Stimulated activated naive CD4-positive, alpha-beta T cell (primary cell): ENCODE measurements at regions not wholly inside any gene's neighbourhood (a gene's known extent, or its start where the extent isn't known, plus 50 kb on each side); places are given as distances from the start of the nearest gene placed in this dataset.
"Not testable (repeated sequence)": the region's sequence is repeated elsewhere in the genome, so short reads cannot be mapped to it uniquely, and the experiment has no call there.

Source experiments
- DNase-seq, 6 experiments: peaks; one replicate each; lab custom pipeline; 2025; lab: John Stamatoyannopoulos, UW

DNA sequence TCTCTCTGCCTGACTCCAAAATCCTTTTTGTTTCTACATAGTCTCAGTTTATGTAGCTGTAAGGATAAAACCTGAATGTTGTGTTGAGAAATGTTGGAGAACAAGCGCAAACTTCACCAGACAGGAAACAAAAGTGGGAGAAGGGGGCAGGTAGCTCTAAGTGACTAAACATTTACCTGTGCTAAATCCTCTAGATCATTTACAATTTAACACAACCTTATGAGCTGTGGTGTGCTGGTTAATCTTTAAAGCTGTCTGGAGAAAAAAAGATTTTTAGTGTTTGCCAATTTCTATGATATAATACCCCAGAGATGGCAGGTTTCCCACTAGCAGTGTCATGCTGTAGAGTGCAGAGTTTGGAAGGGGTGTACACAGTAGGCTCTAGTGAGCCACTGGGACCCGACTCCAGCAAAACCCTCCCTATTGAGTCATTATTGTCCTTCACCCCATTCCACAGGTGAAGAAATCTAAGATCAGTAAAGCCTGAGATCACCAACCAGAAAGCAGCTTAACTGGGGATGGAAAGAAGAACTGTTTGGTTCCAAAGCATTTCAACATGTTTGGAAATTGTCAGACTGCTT lies 992.0 kb downstream of the DCDC2C start:
- no peak for DNase-seq

GRCh38 chr2:4715065-4715464 lies 977.1 kb upstream of the SOX11 start:
- DNase-seq = no peak

- DNase-seq = no peak
Measured at GRCh38 chr2:4718777-4719176, 973.4 kb upstream of the SOX11 start.

GRCh38 chr2:4725618-4726017 lies 966.6 kb upstream of the SOX11 start:
- DNase-seq = no peak

DNA sequence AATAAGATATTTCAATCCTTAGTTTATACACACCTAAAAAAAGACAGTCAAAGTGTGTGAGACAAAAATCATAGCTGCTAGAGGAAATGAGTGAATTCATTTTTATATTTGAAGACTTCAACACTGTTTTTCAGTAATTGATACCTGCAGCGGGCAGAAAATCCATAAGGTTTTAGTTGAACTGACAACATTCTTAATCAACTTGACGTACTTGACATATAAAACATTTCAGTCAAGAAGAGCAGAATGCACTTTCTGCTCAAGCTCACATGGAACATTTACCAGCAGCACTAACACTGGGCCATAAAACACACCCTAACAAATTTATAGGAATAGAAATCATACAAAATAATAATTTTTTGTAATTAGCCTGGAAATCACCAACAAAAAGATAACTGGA lies 959.6 kb upstream of the SOX11 start:
- DNase-seq = no peak

DNA sequence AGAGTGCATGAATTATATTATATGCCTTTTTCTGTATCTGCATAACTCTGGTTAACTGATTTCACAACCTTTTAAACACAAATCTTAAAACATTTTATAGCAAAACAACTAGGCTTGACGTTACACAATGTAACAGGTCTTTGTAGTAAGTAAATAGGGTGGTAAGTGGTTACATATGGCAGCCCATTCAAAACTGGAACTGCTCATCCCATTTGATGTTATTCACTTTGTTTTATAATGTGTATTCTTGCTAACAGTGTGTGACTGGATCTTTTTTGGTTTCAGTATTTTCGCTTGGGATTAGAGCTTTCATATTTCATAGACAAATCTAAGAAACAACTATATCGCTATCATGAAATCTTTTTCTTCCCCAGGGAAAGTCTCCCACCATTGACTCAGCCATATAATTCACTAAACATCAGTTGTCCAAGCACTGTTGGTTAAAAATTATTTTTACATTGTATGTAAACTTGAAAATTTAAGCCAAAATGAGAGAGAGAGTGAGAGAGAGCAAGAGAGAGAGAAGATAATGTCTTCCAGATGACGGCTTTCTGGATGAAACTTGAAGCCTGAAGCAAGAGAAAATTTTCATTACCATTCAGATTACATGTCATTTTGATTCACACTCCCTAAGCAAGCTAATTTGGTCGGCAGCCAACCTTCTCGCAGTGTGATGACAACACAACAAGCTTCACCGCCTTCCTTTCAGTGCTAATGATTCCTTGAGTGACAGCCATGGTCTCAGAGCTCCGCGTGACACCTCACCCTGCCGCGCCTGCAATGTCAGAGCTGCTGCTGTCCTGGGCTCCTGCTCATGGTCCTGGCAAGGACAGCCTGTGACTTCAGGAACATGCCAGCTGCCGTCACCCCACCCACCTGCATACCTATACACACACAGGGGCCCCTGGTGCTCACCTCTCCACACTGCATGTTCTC lies 946.9 kb upstream of the SOX11 start:
- DNase-seq = no peak

DNA sequence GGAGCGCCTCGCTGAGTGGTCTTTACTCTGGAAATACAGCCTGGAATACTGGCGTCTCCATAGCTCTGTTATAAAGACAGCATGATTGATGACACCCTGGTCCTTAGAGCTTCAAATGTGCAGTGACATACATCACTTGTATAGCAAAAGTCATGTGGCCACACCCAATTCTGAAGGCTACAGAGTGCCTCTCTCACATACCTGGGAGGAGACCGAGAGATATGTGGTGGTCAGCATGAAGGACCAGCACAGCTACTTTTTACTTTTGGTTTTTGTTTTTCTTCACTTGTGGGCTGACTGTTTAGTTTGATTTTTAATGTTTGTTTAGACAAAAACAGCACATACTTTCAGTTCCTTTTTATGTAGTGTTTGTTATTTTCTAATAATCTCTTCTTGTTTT lies 938.5 kb upstream of the SOX11 start:
- DNase-seq = no peak

DNA sequence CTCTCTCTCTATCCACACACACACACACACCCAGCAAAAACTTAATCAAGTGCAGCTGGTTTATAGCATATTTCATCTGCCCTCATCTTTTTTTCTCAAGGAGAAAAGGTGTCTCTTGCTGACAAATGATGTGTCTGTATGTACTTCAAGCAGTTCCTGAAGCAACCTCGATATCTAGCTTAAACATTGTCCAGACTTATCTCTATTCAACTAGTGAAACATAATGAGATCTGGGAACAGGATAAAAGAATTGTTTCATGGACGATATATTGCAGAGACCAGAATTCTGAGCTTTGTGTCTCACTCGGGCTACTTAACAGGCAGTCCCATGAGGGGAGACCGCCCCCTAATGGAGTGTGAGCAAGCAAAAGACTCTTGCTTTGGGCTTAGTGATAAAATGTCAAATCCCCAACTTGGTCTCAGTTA lies 929.2 kb upstream of the SOX11 start:
- no peak for DNase-seq

- no peak for DNase-seq
Measured at GRCh38 chr2:4765787-4766530, 926.2 kb upstream of the SOX11 start.

GRCh38 chr2:4775668-4776067 lies 916.5 kb upstream of the SOX11 start:
- DNase-seq = no peak

DNA sequence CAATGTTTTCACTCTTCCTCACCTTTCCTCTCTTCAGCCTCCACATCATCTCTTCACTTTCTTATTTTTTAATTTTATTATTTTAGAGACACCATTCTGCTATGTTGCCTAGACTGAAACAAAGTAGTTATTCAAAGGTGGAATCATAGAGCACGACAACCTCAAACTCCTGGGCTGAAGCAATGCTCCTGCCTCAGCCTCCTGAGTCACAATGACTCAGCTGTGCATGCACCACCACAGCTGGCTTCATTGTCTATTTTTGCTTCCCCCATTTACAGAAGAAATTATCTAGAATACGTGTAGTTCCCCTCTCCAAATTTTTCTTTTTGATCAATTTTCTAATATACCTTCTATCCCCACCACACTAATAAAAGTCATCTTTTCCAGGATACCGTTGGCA lies 911.5 kb upstream of the SOX11 start:
- no peak for DNase-seq

GRCh38 chr2:4782647-4783046 lies 909.5 kb upstream of the SOX11 start:
- DNase-seq = no peak

DNA sequence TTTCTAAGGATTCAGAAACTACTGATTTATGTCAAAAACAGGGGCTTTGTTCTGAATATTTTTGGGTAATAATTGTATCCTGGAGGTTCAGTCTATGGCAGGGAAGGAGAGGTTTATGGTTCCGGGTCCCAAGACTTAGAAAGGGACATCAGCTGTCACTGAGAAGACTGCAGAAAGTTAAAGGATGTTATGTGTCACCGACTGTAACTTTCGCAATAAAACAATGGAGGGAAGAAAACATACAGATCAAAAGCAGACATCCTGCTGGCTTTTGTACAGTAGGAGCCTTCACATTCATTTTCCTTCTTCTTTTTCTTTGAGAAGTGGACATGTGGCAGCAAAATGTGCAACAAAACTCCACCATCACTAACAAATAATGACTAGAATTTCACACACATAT lies 900.7 kb upstream of the SOX11 start:
- no peak for DNase-seq

DNA sequence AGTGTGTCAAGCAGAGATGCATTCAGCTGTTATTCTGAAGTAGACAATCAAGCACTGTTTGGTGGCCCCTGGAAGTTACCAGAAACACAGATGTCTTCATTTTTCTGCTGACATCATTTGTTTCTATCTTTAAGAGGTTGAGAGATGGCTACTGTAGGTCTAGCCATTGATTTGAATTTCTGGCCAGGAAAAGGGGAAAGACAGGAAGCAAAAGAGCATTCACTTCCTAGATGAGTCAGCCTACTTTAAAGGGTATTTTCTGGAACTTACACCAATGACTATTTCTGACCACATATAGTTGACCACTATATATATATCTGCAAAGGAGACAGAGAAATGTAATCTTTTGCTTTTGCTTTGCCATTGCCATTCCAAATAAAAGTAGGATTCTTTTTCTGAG lies 900.1 kb upstream of the SOX11 start:
- DNase-seq = no peak

- no peak for DNase-seq
Measured at GRCh38 chr2:4803396-4803795, 888.8 kb upstream of the SOX11 start.

DNA sequence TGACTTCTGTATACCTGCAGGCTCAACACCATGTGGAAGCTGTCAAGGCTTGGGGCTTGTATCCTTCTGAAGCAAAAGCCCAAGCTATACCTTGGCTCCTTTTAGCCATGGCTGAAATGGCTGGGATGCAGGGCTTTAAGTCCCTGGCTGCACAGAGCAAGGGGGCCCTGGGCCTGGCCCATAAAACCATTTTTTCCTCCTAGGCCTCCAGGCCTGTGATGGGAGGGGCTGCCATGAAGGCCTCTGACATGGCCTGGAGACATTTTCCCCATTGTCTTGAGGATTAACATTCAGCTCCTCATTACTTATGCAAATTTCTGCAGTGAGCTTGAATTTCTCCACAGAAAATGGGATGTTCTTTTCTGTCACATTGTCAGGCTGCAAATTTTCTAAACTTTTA lies 878.0 kb upstream of the SOX11 start:
- not testable (repeated sequence) for DNase-seq

GRCh38 chr2:4827836-4828235 lies 864.3 kb upstream of the SOX11 start:
- DNase-seq = no peak

DNA sequence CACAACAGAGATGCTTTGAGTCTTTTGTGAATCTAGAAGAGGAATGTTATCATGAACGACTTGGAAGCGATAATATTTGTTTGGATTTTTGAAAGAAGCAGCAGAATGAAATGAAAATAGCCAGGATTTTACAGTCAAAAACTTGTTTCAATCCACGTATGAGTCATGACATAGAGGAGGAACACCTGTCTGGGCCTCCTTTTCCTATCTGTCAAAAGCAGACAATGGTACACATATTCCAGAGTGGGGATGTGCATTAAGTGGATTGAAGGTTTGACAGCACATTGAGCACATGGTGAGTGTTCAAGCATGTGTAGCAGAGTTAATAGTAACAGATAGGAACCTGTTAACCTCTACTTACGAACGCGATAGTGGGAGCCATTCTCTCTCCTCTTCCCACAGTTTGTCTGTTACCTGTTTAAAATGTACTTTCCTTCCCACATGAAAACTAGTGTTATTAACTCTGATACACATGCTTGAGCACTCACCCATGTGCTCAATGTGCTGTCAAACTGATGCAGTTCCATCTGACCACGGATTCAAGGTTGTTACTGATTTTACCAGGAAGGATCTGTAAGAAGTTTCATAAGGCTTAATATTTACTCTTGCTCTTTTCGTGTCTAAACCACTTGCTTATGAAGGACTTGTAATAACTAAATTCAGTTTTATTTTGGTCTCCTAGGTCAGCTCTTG lies 863.4 kb upstream of the SOX11 start:
- no peak for DNase-seq

GRCh38 chr2:4831751-4832150 lies 860.4 kb upstream of the SOX11 start:
- DNase-seq = no peak

- no peak for DNase-seq
Measured at GRCh38 chr2:4832642-4833041, 859.5 kb upstream of the SOX11 start.

DNA sequence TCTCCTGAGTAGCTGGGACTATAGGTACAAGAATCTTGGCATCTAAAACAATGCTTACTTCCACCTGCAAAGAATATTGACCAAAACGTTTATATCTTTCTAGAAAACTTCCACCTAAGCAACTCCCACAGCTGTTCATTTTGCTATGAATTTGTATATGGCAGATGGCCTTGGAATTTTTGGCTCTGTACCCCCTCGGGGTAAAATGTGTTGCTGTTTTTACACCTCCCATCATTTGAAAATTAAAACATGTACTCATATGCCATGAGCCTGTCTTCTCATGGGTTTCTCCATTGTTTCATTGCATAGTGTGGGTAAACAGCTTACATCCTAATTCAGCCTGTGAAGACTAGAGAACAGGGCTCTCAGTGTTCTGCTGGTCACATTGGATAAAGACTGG lies 853.6 kb upstream of the SOX11 start:
- no peak for DNase-seq

GRCh38 chr2:4840791-4841190 lies 851.4 kb upstream of the SOX11 start:
- DNase-seq = no peak
